Effector CD8-positive, alpha-beta T cell (primary cell): ENCODE measurements at regions not wholly inside any gene's neighbourhood (a gene's known extent, or its start where the extent isn't known, plus 50 kb on each side); places are given as distances from the start of the nearest gene placed in this dataset.

Source experiments
- DNase-seq: peaks from one replicate; lab custom pipeline; 2025; lab: John Stamatoyannopoulos, UW

DNA sequence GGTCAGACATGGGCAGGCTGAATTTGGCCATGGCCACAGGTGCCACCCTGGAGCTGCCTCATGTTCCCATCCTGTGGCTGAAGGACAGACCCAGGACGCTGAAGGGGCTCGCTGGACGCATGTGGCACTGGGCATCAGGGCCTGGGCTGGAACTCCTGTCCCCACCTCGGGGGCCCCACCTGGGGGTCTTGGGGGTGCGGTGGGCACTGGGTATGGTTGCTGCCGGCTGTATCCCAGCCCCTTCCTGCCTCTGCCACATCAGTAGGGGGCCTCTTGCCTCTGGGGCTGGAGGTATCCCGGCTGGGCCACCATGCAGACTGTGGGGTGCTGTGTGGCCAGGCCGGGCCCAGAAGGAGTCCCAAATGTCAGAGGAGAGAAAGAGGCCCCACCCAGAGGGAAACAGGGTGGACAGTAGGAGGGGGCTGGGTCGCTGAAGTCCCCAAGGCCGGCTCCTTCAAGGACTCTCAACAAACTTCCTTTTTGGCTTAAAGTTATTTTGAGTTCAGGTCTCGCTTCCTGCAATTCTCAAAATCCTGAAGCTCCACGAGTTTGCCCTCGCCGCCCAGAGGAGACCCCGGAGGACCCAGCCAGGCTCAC is 78.7 kb downstream of the SIK1 start:
- no peak for DNase-seq

DNA sequence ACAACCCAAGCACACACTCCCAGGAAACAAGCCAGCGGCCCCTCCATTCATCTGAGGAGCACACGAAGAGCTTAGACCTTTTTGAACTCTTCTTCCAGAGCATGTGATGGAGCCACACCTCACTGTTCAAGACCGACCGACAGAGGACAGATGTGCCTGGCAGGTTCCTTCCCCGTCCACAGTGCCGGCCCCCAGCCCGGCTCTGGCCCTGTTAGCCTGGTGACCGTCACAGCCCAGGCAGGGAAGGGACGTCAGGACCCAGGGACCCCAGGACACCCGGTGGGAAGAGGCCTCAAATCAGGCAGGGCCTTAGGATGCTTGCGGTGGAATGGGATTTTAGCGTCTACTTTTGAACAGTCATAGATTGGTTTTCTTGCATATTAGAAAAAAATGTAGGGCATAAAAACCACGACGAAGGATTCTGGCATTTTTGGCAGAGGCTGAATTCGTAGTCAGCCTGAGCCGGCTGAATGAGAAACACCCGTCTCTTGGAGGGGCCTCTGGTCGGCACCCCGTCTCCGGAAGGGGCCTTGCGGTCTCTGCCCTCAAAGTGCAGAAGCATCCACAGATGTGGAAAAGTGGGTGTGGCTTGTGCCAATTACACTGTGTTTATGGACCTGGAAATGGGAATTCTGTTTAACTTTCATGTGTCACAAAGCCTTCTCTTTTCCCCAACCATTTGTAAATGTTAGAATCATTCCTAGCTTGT is 79.3 kb downstream of the SIK1 start:
- DNase-seq: no peak

DNA sequence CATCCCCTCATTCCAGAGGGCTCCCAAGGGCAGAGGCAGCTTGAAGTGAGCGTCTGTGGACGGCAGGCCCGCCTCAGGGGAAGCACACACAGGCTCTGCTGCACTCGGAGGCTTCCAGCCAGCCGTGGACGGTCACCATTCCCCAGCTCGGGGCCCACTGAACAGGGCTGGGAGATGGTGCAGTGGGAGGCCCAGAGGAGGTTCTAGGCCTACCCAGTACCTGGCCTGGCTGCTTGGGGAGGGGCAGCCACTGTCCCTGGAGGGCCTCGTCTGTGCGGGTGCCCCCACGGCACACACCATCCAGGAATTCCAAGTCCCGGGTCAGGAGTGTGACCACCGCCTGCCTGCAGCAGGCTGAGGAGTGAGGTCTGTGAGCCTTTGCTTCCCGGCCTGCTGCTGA is 80.4 kb downstream of the SIK1 start:
- DNase-seq: no peak

DNA sequence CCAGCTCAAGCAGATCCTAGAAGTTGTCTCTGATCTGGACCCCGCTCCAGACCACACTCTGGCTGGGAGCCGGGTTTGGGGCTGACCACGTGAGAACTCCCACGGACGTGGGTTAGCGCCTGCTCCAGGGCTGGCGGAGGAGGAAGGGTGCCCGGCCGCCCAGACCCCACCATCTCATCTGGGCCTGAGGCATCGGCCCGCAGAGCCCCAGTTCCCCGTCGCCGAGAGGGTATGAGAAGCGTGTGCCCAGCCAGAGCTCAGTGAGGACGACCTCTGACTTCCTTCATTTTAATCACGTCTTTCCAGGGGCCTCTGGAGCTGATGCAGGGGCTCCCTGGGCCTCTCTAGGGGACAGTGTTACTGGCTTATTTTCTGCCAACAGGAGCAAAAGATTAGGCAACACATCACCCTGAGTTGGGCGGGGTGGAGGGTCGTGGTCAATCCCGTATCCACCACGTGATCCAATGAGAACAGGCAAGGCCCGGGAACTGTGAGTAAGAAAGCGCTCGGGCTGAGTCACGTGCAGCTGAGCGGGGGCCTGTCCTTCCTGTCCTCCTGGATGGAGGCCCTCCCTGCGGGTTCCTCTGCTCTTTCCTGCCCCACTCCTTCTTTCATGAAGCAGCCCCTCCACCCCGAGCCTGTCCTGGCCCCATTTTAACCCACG is 81.1 kb downstream of the SIK1 start:
- no peak for DNase-seq

DNA sequence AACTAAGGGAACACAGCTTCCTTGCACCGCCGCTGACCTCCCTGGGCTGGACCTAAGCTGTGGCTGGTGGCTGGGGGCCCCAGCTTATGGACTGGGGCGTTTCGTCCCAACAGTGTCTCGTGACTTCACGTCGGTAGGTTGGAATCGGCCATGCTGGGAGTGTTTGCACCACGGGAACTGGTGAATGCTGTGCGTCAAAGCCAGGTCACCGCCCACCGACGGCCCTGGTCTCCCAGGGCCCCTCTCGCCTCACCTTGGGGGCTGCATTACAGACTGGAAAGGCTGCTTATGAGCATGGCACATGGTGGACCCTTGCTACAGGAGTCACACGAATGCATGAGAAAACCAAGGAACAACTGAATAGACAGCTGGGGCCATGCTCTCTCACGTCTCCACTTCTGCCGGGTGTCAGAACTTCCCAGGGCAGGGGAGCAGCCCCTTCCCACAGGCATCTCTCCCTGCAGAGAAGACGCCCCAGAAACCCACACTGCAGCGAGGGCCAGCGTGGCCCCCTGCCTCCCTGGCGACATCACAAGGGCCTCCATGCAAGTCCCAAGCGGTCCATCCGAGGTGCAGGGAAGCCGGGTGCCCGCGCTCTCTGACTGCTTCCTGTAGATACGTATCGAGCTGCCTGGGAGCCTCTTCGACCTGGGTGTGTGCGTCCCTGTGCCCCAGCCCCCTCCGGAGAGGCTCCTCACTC is 81.7 kb downstream of the SIK1 start:
- no peak for DNase-seq

DNA sequence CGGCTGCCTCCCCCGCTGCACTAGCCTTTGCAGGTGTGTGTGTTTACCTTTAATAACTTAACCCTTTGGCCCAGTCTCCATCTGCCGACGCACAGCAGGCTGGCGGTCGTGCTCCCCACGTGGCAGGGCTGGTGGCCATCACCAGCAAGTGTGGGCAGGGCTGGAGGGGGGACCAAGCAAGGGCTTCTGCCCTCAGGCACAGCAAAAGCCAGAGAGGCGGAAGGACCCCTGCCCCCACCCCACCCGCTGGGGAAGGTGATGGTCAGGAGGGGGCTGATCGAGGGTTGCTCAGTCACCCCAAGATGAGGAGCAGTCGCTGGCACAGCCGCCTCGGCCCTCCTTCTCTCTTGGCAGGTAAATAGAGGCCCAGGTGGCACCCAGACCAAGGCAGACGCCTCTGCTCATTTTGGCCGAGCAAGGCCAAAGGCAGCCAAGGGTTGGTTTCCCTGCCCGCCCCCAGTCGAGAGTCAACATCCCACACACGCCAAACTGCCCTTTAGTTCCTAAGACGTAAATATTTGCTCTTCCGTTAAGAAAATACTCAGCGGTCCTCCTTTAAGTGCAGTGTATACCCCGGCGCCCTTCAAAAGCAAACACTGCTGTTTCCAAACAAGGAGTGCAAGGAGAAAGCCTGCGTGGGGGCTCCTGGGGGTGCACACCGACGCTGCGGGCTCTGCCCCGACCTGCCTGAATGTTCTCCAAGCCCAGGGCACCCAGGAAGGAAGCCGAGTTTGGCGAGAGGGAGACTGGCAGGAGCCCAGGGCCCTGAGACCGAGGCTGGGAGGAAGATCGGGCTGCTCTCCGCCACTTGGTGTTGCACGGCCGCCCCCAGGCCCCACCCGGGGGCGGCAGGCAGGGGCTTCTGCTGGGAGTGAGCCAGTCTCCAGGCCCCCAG is 82.7 kb downstream of the SIK1 start:
- no peak for DNase-seq

DNA sequence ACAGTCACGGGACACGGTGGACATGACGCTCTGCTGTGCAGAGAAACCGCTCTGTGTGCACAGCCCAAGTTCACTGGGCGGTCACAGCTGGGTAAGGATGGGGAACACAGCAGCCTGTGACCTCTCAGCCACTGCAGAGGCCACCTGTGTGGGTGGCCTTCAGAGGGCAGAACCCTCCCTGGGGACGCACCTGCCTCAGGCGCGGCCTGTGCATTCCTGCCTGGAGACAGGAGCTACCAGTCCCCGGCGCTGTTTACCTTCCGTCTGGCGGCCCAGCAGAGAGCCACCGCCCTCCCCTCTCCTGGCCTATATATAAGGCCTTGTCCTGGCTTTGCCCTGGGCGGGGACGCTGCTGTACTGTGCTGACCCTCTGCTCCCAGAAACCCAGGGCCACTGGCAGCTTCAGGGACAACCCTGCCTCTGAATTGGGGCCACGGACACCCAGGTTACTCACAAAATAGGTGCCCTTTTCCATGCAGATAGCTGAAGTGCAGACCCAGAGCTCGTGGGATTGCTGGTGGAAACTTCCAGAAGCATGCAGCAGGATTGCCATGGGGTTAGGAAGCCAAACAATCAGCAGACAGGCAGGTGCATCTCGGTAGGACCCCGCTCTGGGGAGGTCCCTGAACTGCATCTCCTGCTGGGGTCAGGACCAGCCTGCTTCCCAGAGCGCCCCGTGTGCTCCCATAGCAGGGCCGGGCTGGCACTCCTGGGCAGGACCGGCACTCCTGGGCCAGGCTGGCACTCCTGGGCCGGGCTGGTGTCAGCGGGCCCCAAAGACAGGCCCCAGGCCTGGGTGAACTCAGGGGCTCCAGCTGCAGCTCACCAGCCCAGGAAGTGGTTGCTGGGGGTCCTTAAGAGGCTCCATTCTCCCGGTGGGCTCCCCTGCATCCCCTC is 83.6 kb downstream of the SIK1 start:
- no peak for DNase-seq

DNA sequence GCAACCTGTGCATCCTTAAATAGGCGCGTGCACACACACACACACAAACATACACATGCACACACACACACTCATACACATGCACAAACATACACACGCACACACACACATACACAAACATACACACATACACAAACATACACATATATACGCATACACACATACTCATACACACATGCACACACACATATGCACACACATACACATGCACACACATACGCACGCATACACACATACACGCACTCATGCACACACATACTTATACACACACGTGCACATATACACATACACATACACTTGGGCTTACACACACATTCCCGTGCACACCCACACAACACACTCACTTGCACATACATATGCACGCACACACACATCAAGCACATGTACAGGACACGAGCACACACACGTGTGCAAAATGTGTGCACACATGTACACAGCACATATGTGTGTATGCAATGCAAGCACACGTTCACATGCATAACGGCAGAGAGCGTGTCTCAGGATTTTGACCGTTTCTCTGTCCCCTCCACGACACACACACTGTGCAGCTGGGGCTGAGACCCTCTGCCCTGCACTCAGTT is 84.5 kb downstream of the SIK1 start:
- no peak for DNase-seq

DNA sequence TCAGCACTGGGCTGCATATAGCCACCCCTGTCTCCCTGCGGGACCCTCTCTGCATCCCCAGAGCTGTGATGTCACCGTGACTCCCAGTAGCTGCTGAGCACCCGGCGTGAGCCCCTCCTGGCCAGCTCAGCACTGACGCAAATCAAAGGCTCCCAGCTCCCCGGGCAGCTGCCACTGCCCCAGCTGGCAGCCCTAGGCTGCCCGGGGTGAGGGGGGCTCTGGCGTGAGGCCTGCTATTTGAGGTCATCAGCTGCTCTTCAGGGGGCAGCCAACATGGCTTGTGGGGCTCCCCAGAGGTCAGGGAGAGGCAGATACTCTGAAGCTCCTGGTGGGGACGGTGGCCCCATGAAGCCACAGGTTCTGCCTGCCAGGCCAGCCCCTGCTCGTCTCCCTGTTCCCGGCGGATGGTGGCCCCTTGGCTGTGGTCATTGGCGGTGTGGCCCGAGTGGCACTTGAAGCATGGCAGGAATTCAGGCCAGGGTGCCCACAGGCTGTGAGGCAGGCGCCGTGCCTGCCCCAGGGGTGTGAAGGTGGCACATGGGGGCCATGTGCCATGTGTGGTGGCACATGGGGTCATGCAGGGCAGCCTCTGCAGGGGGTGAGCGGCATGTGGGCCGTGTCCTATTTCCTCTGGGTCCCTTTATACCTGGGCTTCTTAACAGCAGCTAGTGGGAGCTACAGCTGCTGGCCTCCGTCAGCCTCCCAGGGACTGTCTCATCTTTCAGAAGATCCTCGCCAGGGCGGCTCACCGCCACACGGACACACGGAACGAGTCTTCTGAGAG is 85.4 kb downstream of the SIK1 start:
- no peak for DNase-seq

DNA sequence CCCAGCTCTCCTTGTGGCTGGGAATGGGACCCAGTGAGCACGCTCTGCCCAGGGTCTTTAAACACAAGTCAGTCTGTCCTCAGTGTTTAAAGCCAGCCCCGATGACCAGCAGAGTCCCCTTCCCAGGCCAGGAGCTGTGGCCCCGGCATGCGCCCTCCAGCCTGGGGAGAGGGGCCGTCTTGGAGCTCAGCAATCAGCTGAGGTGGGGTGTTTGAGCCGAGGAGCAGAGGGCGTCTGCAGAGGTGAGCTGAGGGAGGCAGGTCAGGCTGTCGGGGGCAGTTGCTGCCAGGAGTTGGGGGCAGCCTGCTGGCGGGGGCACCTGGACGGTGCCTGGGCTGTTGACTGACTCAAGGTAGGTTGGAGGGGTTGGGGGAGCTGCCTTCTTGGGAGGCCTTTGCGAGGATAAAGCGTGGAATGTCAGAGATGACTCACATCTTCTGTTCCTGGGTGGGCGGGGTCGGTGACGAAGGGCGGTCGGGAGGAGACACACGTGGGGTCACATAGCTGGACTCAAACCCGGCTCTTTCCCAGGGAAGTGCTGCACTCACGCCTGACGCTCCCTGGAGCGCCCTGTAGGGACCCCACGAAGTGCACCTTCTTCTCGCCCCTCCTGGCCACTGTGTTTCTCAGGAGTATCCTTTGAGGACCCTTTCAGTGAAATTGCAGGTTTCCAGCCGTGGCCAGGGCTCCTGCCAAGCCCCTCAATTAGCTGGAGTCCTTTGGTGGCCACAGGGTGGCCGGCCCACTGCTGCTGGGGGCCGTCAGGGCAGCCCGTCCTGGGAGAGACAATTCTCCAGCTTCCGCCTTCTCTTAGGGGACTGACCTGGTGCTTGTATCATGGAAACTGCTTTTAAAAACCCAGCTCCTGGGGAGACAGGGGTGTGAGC is 86.2 kb downstream of the SIK1 start:
- no peak for DNase-seq

DNA sequence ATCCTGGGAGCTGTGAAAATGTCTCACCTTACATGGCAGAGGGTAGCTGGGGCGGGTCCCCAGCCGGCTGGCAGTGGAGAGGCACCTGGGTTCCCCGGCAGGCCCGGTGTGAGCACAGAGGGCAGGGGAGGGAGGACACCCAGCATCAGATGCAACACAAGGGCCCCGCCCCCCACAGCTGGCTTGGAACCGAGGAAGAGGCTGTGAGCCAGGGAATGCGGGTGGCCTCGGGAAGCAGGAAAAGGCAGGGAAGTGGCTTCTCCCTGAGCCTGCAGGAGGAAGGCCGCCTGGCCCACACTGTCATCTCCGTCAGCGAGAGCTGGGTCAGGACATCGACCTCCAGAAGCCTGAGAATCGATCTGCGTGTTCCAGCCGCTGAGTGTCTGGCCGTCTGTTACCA is 87.3 kb downstream of the SIK1 start:
- DNase-seq: no peak

DNA sequence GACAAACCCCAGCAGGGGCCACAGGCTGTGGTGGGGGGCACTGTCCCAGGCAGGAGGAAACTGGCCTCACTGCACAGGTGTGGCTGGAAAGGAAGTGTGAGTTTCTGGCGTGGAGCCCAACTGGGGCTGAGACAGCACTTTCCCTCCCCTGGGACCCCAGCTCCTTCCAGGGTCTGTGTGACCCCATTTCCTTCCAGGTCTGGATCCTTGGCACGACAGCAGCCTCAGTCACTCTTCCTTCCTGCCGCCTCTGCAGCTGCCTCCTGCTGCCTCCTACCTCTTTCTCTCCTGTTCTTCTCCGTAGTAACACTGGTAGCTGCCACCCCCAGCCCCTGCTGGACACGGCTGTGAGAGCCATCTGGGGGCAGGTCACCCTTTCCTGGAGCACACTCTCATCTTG is 88.0 kb downstream of the SIK1 start:
- DNase-seq: no peak

DNA sequence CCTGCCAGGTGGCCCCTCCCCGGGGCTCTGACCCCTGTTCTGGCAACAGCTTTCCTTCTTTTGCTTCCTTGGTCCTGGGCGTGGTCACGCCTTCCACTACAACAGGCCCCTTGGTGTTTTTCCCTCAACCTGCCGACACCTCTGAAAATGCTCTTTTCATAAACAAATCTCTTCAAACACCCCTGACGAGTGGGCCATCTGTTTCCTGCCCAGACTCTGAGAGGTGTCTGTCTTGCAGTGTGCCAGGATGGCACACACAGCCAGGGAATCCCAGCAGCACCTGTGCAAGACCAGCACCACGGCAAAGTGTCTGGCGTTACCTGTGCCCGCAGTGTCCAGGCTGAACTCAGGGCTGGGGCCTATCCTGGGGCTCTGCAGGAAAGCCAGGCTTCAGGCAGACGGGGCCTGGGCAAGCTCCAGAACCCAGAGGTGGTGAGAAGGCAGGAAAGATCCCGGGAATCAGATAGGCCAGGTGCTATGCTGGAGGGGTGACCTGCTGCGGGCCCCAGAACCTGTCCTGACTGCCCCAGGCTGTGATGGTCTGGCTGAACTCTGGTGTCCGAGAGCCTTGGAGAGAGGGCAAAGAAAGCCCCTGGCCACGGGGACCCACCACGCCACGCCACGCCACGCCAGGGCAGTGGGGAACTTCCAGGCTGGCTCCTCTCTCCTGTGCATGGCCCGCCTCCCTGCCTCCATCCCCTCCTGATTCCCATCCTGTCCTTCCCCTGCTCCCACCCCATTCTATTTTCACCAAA is 88.9 kb downstream of the SIK1 start:
- no peak for DNase-seq

DNA sequence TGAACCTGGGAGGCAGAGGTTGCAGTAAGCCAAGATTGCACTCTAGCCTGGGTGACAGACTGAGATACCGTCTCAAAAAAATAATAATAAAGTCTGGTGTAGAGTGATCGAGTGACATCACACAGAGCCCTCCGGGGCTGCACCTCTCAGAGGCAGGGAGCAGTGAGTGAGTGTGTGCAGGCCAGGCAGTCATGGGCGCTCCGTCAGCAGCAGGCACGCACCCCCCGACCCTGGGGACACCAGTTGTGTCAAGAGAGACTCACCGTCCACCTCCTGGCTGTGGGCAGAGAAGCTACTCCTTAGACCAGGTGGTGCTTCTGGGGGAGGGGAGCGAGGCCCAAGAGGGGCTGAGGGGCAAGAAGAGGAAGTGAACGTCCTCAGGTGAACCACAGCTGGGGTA is 91.8 kb downstream of the SIK1 start:
- no peak for DNase-seq

DNA sequence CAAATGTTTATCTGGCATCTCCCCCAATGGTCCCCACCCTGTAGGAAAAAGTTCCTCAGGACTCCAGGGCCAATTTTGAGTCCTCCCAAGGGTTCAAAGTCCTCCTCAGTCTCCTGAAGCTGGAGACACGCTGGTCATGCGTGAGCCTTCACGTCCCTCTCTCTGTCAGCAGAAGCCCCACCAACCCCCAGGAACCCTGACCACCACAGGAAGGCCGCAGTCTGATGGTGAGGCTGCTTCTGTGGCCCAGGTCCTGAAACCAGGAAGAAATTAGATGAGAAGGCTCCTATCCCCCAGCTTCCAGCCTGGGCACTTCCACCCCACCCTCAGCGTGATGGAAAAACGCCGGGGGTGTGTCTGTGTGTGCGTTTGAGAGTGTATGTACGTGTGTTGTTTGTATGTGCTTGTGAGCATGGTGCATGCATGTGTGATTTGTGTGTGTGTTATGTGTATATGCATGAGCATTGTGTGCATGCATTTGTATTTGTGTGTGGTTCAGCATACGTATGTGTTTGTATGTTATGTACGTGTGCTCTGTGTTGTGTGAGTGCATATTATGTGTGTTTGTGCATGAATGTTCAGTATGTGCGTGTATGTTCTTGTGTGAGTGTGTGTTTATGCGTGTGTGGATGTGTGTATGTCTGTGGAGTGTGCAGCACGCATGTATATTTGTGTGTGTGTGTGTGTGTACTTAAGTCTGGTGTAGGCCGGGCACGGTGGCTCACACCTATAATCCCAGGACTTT is 92.5 kb downstream of the SIK1 start:
- DNase-seq: no peak

DNA sequence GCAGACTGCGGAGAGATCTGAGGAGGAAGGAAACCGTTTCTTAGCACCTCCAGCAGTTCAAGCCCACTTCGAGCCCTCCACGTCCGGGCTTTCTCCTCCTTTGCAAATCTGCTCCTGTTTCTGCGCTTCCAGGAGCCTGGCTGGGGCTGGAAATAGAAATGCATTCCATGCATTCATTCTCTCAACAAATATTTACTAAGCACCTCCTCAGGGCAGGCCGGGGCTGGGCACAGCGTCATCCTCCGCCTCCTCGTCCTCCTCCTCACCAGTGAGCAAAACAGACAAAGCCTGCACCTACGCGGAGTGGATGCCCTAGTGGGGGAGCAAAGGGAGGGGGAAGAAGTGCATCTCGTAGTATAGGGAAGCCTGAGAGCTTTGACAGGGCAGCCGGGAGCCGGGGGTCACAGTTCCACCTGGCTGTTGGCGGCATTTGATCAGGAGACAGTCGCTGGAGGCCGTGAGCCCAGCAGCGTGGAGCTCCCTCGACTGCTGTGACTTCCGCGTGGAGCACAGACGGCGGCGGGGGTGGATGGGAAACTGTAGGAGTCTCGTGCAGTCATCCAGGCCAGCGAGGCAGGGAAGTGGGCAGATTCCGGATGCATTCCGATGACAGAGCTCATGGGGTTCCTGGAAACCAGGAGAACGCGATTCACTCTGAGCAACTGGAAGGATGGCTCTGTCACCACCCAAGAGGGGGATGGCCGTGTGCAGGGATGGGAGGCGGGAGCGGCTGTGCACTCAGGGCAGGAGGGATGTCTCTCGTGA is 93.5 kb downstream of the SIK1 start:
- DNase-seq: no peak
